Cardiac fibroblast (primary cell): ENCODE measurements at regions not wholly inside any gene's neighbourhood (a gene's known extent, or its start where the extent isn't known, plus 50 kb on each side); places are given as distances from the start of the nearest gene placed in this dataset.

Experiments
- DNase-seq, 2 donors: peaks; one replicate each; pipeline versions ENCODE4 v3.0.0 to v3.0.0-alpha.2; 2010; ENCODE audit warnings: low read depth in 2 of 2
- H3K4me3 ChIP-seq, 2 donors: replicated peaks in 1 of 2; 1 replicate in 1 of 2; 2 replicates in 1 of 2; pipeline ENCODE4 v1.5.1; 2011; ENCODE audit warnings: low read depth in 2 of 2, low read length in 2 of 2, mild to moderate bottlenecking in 2 of 2, moderate library complexity in 1 of 2
- CTCF ChIP-seq: IDR thresholded peaks from one replicate; pipeline ENCODE4 v1.5.1; 2011; ENCODE audit warnings: low read depth, mild to moderate bottlenecking, low read length, inconsistent platforms

- TF ChIP-seq CTCF, result no peak
- no peak overlapping the region for H3K4me3 ChIP-seq
- DNase-seq, result no peak
Measured at GRCh38 chr6:133067960-133068359, 173.2 kb upstream of the EYA4 start.

- no peak for TF ChIP-seq CTCF
- H3K4me3 ChIP-seq, result no peak overlapping the region
Measured at GRCh38 chr6:133070410-133071043, 170.6 kb upstream of the EYA4 start.

GRCh38 chr6:133079901-133080300 lies 161.3 kb upstream of the EYA4 start:
- DNase-seq, result no peak
- no peak for TF ChIP-seq CTCF
- H3K4me3 ChIP-seq, result no peak overlapping the region

More at GRCh38 chr6:133070410-133071043, 170.6 kb upstream of the EYA4 start:
- DNase-seq, result no peak

- no peak for TF ChIP-seq CTCF
- no peak overlapping the region for H3K4me3 ChIP-seq
Measured at GRCh38 chr6:133083248-133083967, 157.7 kb upstream of the EYA4 start.

GRCh38 chr6:133085471-133085870 lies 155.7 kb upstream of the EYA4 start:
- no peak overlapping the region for H3K4me3 ChIP-seq
- no peak for DNase-seq
- no peak for TF ChIP-seq CTCF

More at GRCh38 chr6:133083248-133083967, 157.7 kb upstream of the EYA4 start:
- DNase-seq, result no peak

GRCh38 chr6:133085896-133086295 lies 155.3 kb upstream of the EYA4 start:
- TF ChIP-seq CTCF, result no peak
- DNase-seq, result no peak
- H3K4me3 ChIP-seq, result no peak overlapping the region
